HCT116 (cell line): ENCODE measurements at regions not wholly inside any gene's neighbourhood (a gene's known extent, or its start where the extent isn't known, plus 50 kb on each side); places are given as distances from the start of the nearest gene placed in this dataset.

Experiments used
- ATAC-seq: fragments of 200-7000 bp; cut with Tn5 transposase; 2 replicates; pipeline ENCODE4 v1.9.1; 2020; ENCODE audit warnings: mild to moderate bottlenecking, moderate library complexity
- BruUV-seq: library from RNA; stranded (reverse); fragments of 400-500 nt; replicated peaks from 2 replicates; lab custom pipeline; 2021; lab: Mats Ljungman, UMichigan
- CTCF ChIA-PET: fragments of 300-600 bp; sonication (Branson Sonifier 250); formaldehyde crosslinking; loops from one replicate; lab custom pipeline; 2021; ENCODE audit warnings: antibody characterized with exemption; lab: Charles Lee
- POLR2A ChIA-PET: fragments of 300-600, 350-600 bp; sonication (Branson Sonifier 250); formaldehyde crosslinking; loops from one replicate; lab custom pipeline; 2021; ENCODE audit warnings: antibody characterized with exemption; lab: Charles Lee
- RAD21 ChIA-PET, 2 experiments: fragments of 300-600 bp; sonication (Branson Sonifier 250); formaldehyde crosslinking; loops; one replicate each; lab custom pipeline; 2023; ENCODE audit warnings: low total read pairs in 2 of 2; ENCODE audit not compliant: uncharacterized antibody in 2 of 2, unreplicated experiment in 2 of 2, low non-redundant PET in 1 of 2; lab: Charles Lee
- DNase-seq: peaks from one replicate; pipeline ENCODE4 v3.0.0-alpha.2; 2010; ENCODE audit warnings: low read depth, low spot score
- H2AFZ ChIP-seq: fragments of 200-600 bp; shearing (Covaris generic), sonication (generic); 2 replicates; pipeline ENCODE4 v1.6.1; 2017; ENCODE audit warnings: low read depth, mixed run types, mixed read lengths, antibody characterized with exemption, low read length; ENCODE audit not compliant: poor library complexity, severe bottlenecking
- H3K27ac ChIP-seq: 2 replicates; pipeline ENCODE4 v1.5.1; 2012; ENCODE audit warnings: low read depth, low read length
- H3K27me3 ChIP-seq: fragments of 200-600 bp; sonication (generic); 2 replicates; pipeline ENCODE4 v1.6.1; 2016; ENCODE audit warnings: mixed run types, low read length, mixed read lengths; ENCODE audit not compliant: insufficient read depth
- H3K36me3 ChIP-seq, 2 experiments: fragments of 200-500 bp in 1 of 2; fragments of 200-600 bp in 1 of 2; sonication (Bioruptor generic) in 1 of 2; sonication (generic) in 1 of 2; 2 replicates each; pipeline versions ENCODE4 v1.5.1 to v1.6.1; 2014 to 2016; ENCODE audit warnings: low read length in 2 of 2, inconsistent platforms in 1 of 2, mixed read lengths in 1 of 2, mixed run types in 1 of 2; ENCODE audit not compliant: insufficient read depth in 2 of 2, control insufficient read depth in 1 of 2
- H3K4me1 ChIP-seq, 2 experiments: fragments of 200-600 bp in 1 of 2; sonication (generic) in 1 of 2; 2 replicates each; pipeline versions ENCODE4 v1.5.1 to v1.6.1; 2012 to 2017; ENCODE audit warnings: low read length in 2 of 2, inconsistent platforms in 1 of 2, mild to moderate bottlenecking in 1 of 2, mixed read lengths in 1 of 2, mixed run types in 1 of 2, moderate library complexity in 1 of 2; ENCODE audit not compliant: insufficient read depth in 2 of 2, control insufficient read depth in 1 of 2
- H3K4me2 ChIP-seq: fragments of 200-600 bp; sonication (generic); 2 replicates; pipeline ENCODE4 v1.6.1; 2017; ENCODE audit warnings: mixed run types, low read length, mixed read lengths
- H3K4me3 ChIP-seq, 2 experiments: fragments of 200-600 bp in 1 of 2; sonication (generic) in 1 of 2; replicated peaks in 1 of 2; 2 replicates each; pipeline ENCODE4 v1.5.1; 2011 to 2016; ENCODE audit warnings: low read length in 2 of 2, control low read depth in 1 of 2, low read depth in 1 of 2, mild to moderate bottlenecking in 1 of 2, mixed read lengths in 1 of 2, mixed run types in 1 of 2
- H3K79me2 ChIP-seq: fragments of 200-600 bp; sonication (generic); 2 replicates; pipeline ENCODE4 v1.6.1; 2017; ENCODE audit warnings: mild to moderate bottlenecking, mixed run types, low read length, moderate library complexity, mixed read lengths; ENCODE audit not compliant: insufficient read depth
- H3K9ac ChIP-seq: fragments of 200-600 bp; sonication (generic); 2 replicates; pipeline ENCODE4 v1.6.1; 2016; ENCODE audit warnings: low read length, mixed read lengths
- H3K9me2 ChIP-seq: fragments of 200-600 bp; sonication (generic), shearing (Covaris generic); 2 replicates; pipeline ENCODE4 v1.6.1; 2017; ENCODE audit warnings: mixed run types, mild to moderate bottlenecking, moderate library complexity; ENCODE audit not compliant: insufficient read depth
- H3K9me3 ChIP-seq, 2 experiments: fragments of 200-500 bp in 1 of 2; fragments of 200-600 bp in 1 of 2; sonication (Bioruptor generic) in 1 of 2; sonication (generic) in 1 of 2; 2 replicates each; pipeline ENCODE4 v1.6.1; 2014 to 2017; ENCODE audit warnings: low read length in 2 of 2, mixed read lengths in 2 of 2, inconsistent platforms in 1 of 2, low read depth in 1 of 2, mild to moderate bottlenecking in 1 of 2, mixed run types in 1 of 2, moderate library complexity in 1 of 2; ENCODE audit not compliant: control insufficient read depth in 1 of 2, insufficient read depth in 1 of 2
- H4K20me1 ChIP-seq: fragments of 200-600 bp; sonication (generic), shearing (Covaris generic); 2 replicates; pipeline ENCODE4 v1.6.1; 2017; ENCODE audit warnings: mixed run types, mild to moderate bottlenecking, moderate library complexity; ENCODE audit not compliant: insufficient read depth
- ATF3 ChIP-seq: IDR thresholded peaks from 2 replicates; pipeline ENCODE4 v1.6.1; 2012
- EZH2 ChIP-seq: fragments of 200-600 bp; sonication (generic); IDR thresholded peaks from 2 replicates; pipeline ENCODE4 v1.6.1; 2017; ENCODE audit warnings: antibody characterized with exemption, mixed run types
- JUND ChIP-seq: IDR thresholded peaks from 2 replicates; pipeline ENCODE4 v1.6.1; 2012
- YY1 ChIP-seq: IDR thresholded peaks from 2 replicates; pipeline ENCODE4 v1.6.1; 2011; ENCODE audit warnings: low read length, low read depth, moderate library complexity, mild to moderate bottlenecking; ENCODE audit not compliant: insufficient replicate concordance; ENCODE audit errors: extremely low read depth
- intact Hi-C: fragments of 100-400 bp; cut with micrococcal nuclease; formaldehyde crosslinking; loops from 2 replicates; pipeline ENCODE4 v1.10.0; 2022

- no peak overlapping the region for H2AFZ ChIP-seq
- intact Hi-C loops = no loop called here
- H3K27me3 ChIP-seq = peaks cover 16% of the 10 kb centered on the region; the same call in 1 of the 2 replicates
- ChIA-PET RAD21 (no interaction called here), POLR2A (no interaction called here), CTCF (no interaction called here)
- DNase-seq = no peak
- H3K9me3 ChIP-seq = no peaks in the 10 kb centered on the region
- H3K9ac ChIP-seq = no peak overlapping the region
- no peaks in the 10 kb centered on the region for H3K4me1 ChIP-seq
- no peak overlapping the region for H3K27ac ChIP-seq
- no peak for ATAC-seq
- no peak overlapping the region for H3K4me2 ChIP-seq
- no TSS peak for BruUV-seq
- H3K9me2 ChIP-seq = no peaks in the 10 kb centered on the region
- no peak overlapping the region for H3K4me3 ChIP-seq
- H4K20me1 ChIP-seq = no peaks in the 10 kb centered on the region
- no peaks in the 10 kb centered on the region; a peak in 1 of 4 replicates for H3K36me3 ChIP-seq
- no peak for TF ChIP-seq ATF3
- TF ChIP-seq YY1 = no peak
- H3K79me2 ChIP-seq = no peaks in the 10 kb centered on the region
Measured at GRCh38 chr9:85237478-85237877, 504.3 kb downstream of the AGTPBP1 start.

GRCh38 chr9:85230081-85230480 lies 511.7 kb downstream of the AGTPBP1 start:
- no peak overlapping the region for H3K9ac ChIP-seq
- TF ChIP-seq JUND (no peak), EZH2 (no peak)
- no peaks in the 10 kb centered on the region for H3K79me2 ChIP-seq
- H3K4me3 ChIP-seq = no peak overlapping the region
- no peaks in the 10 kb centered on the region for H4K20me1 ChIP-seq
- POLR2A ChIA-PET = no interaction called here
- H3K4me1 ChIP-seq = peaks cover 2 to 6% of the 10 kb centered on the region in 2 experiments; a peak in 3 of 4 replicates
- no peak overlapping the region for H3K4me2 ChIP-seq
- ATAC-seq = no peak
- RAD21 ChIA-PET = no interaction called here
- H3K9me2 ChIP-seq = no peaks in the 10 kb centered on the region
- H3K36me3 ChIP-seq = no peaks in the 10 kb centered on the region
- H3K9me3 ChIP-seq = no peaks in the 10 kb centered on the region
- H2AFZ ChIP-seq = no peak overlapping the region
- H3K27me3 ChIP-seq = no peaks in the 10 kb centered on the region; the same call in 1 of the 2 replicates
- CTCF ChIA-PET = no interaction called here
- no peak overlapping the region for H3K27ac ChIP-seq
- intact Hi-C loops = no loop called here
- no TSS peak for BruUV-seq
- no peak for DNase-seq
